ENCODE measurements at regions not wholly inside any gene's neighbourhood (a gene's known extent, or its start where the extent isn't known, plus 50 kb on each side); places are given as distances from the start of the nearest gene placed in this dataset.

- Mint-ChIP-seq H3K27ac (ENCODE audit: unreplicated experiment) (no peak overlapping the region), H3K4me1 (ENCODE audit: low read depth, unreplicated experiment) (no peaks in the 10 kb centered on the region), H3K4me3 (ENCODE audit: low read depth, unreplicated experiment) (no peak overlapping the region), H3K36me3 (ENCODE audit: insufficient read depth, unreplicated experiment) (no peaks in the 10 kb centered on the region), H3K27me3 (ENCODE audit: unreplicated experiment) (no peaks in the 10 kb centered on the region), H3K9me3 (ENCODE audit: low read depth, unreplicated experiment) (peaks cover 10% of the 10 kb centered on the region)
- CTCF ChIA-PET, result no interaction called here
- BruUV-seq (replicated peaks), result no TSS peak
- DNase-seq, result no peak
- intact Hi-C loops (cut with micrococcal nuclease; ENCODE audit: unreplicated experiment), result no loop called here
- no peak for TF ChIP-seq CTCF (IDR thresholded peaks at IDR 0.05; ENCODE audit: unreplicated experiment)
Measured at GRCh38 chr5:18101532-18101931, 467.3 kb downstream of the TAF11L14 start.

GRCh38 chr5:18102733-18103132 lies 468.5 kb downstream of the TAF11L14 start:
- TF ChIP-seq CTCF (IDR thresholded peaks at IDR 0.05; ENCODE audit: unreplicated experiment), result no peak
- Mint-ChIP-seq H3K9me3 (ENCODE audit: low read depth, unreplicated experiment) (peaks cover 16% of the 10 kb centered on the region), H3K27ac (ENCODE audit: unreplicated experiment) (no peak overlapping the region), H3K4me1 (ENCODE audit: low read depth, unreplicated experiment) (no peaks in the 10 kb centered on the region), H3K4me3 (ENCODE audit: low read depth, unreplicated experiment) (no peak overlapping the region), H3K27me3 (ENCODE audit: unreplicated experiment) (no peaks in the 10 kb centered on the region), H3K36me3 (ENCODE audit: insufficient read depth, unreplicated experiment) (no peaks in the 10 kb centered on the region)
- intact Hi-C loops (cut with micrococcal nuclease; ENCODE audit: unreplicated experiment), result no loop called here
- CTCF ChIA-PET, result no interaction called here
- no peak for DNase-seq
- BruUV-seq (replicated peaks), result no TSS peak

GRCh38 chr5:18105449-18105848 lies 471.2 kb downstream of the TAF11L14 start:
- Mint-ChIP-seq H3K27me3 (ENCODE audit: unreplicated experiment) (no peaks in the 10 kb centered on the region), H3K4me3 (ENCODE audit: low read depth, unreplicated experiment) (no peak overlapping the region), H3K27ac (ENCODE audit: unreplicated experiment) (no peak overlapping the region), H3K36me3 (ENCODE audit: insufficient read depth, unreplicated experiment) (no peaks in the 10 kb centered on the region), H3K4me1 (ENCODE audit: low read depth, unreplicated experiment) (no peaks in the 10 kb centered on the region), H3K9me3 (ENCODE audit: low read depth, unreplicated experiment) (peaks cover 15% of the 10 kb centered on the region)
- intact Hi-C loops (cut with micrococcal nuclease; ENCODE audit: unreplicated experiment), result no loop called here
- CTCF ChIA-PET, result no interaction called here
- no TSS peak for BruUV-seq (replicated peaks)
- no peak for DNase-seq
- no peak for TF ChIP-seq CTCF (IDR thresholded peaks at IDR 0.05; ENCODE audit: unreplicated experiment)

- Mint-ChIP-seq H3K27me3 (ENCODE audit: unreplicated experiment) (no peaks in the 10 kb centered on the region), H3K4me3 (ENCODE audit: low read depth, unreplicated experiment) (no peak overlapping the region), H3K9me3 (ENCODE audit: low read depth, unreplicated experiment) (peaks cover 22% of the 10 kb centered on the region), H3K36me3 (ENCODE audit: insufficient read depth, unreplicated experiment) (no peaks in the 10 kb centered on the region), H3K27ac (ENCODE audit: unreplicated experiment) (no peak overlapping the region), H3K4me1 (ENCODE audit: low read depth, unreplicated experiment) (no peaks in the 10 kb centered on the region)
- no TSS peak for BruUV-seq (replicated peaks)
- DNase-seq, result no peak
- intact Hi-C loops (cut with micrococcal nuclease; ENCODE audit: unreplicated experiment), result no loop called here
- TF ChIP-seq CTCF (IDR thresholded peaks at IDR 0.05; ENCODE audit: unreplicated experiment), result no peak
- CTCF ChIA-PET, result no interaction called here
Measured at GRCh38 chr5:18111906-18112465, 477.7 kb downstream of the TAF11L14 start.
